Aorta (tissue), 5 donors: ENCODE measurements at regions not wholly inside any gene's neighbourhood (a gene's known extent, or its start where the extent isn't known, plus 50 kb on each side); places are given as distances from the start of the nearest gene placed in this dataset.

Source experiments
- ATAC-seq: fragments of 200-7000 bp; cut with Tn5 transposase; one replicate; pipeline ENCODE4 v1.9.1; 2022; ENCODE audit warnings: moderate library complexity; ENCODE audit not compliant: low FRiP score
- DNase-seq, 2 donors: peaks; one replicate each; pipeline ENCODE4 v3.0.0-alpha.2; 2020
- H3K27ac ChIP-seq, 2 donors: one replicate each; pipeline ENCODE4 v1.5.1; 2013; ENCODE audit warnings: low read length in 2 of 2, mild to moderate bottlenecking in 2 of 2, moderate library complexity in 2 of 2, control low read depth in 1 of 2, inconsistent platforms in 1 of 2, low read depth in 1 of 2
- H3K27me3 ChIP-seq, 2 donors: one replicate each; pipeline ENCODE4 v1.6.1; 2013; ENCODE audit warnings: control low read depth in 1 of 2, low read length in 1 of 2, mild to moderate bottlenecking in 1 of 2, moderate library complexity in 1 of 2; ENCODE audit not compliant: insufficient read depth in 2 of 2, control insufficient read depth in 1 of 2
- H3K36me3 ChIP-seq, 2 donors: one replicate each; pipeline ENCODE4 v1.6.1; 2013; ENCODE audit warnings: control low read depth in 1 of 2, low read length in 1 of 2, mild to moderate bottlenecking in 1 of 2; ENCODE audit not compliant: insufficient read depth in 2 of 2, control insufficient read depth in 1 of 2
- H3K4me1 ChIP-seq, 2 donors: one replicate each; pipeline ENCODE4 v1.6.1; 2013; ENCODE audit warnings: low read length in 2 of 2, control low read depth in 1 of 2, mild to moderate bottlenecking in 1 of 2, moderate library complexity in 1 of 2; ENCODE audit not compliant: insufficient read depth in 2 of 2, control insufficient read depth in 1 of 2
- H3K4me3 ChIP-seq, 2 donors: one replicate each; pipeline ENCODE4 v1.5.1; 2013; ENCODE audit warnings: low read length in 2 of 2, control low read depth in 1 of 2, mild to moderate bottlenecking in 1 of 2
- H3K9me3 ChIP-seq: one replicate; pipeline ENCODE4 v1.6.1; 2013; ENCODE audit warnings: mild to moderate bottlenecking, low read length; ENCODE audit not compliant: control insufficient read depth
- whole genome bisulfite sequencing, 2 donors: extraction: QIAGEN DNeasy Blood & Tissue Kit; methylation state at CpG; one replicate each; pipeline ENCODE4 v1.1.7; 2013; 5-methylcytosine and 5-hydroxymethylcytosine counted together
- intact Hi-C, 2 donors: fragments of 100-400 bp; cut with DNase I; formaldehyde crosslinking; loops; one replicate each; pipeline versions ENCODE4 v1.14.2 to v1.15.0; 2022
- donor health status: healthy with polysubstance abuse.
- donor health status: Bipolar disorder and iron deficiency.
- donor health status: DM: no; HTN: no; CAD: no.
- donor health status: DM: no; HTN: no; CAD: no.
- donor health status: DM: yes; HTN: yes; CAD: no.

- WGBS, 2 donors: 14 to 21% methylated on average over 18 to 26 of the region's 26 CpGs
- no peaks in the 10 kb centered on the region for H3K27me3 ChIP-seq
- DNase-seq: peak; percentile 67 to 82
- H3K36me3 ChIP-seq: no peaks in the 10 kb centered on the region
- H3K27ac ChIP-seq: peak overlapping the region; percentile 34 to 68
- intact Hi-C loops: loop anchor here (5.0 to 10.0 kb wide), 6 partner anchors 36 to 579 kb away; partner anchors contain the start of gene ZIC5 (in 1 of the 2)
- peak overlapping the region; percentile 5 to 42 for H3K4me3 ChIP-seq
- no peaks in the 10 kb centered on the region for H3K9me3 ChIP-seq
- no peaks in the 10 kb centered on the region for H3K4me1 ChIP-seq
- ATAC-seq: peak; percentile 81
Measured at GRCh38 chr13:99658261-99658991, 157.2 kb downstream of the TM9SF2 start.

DNA sequence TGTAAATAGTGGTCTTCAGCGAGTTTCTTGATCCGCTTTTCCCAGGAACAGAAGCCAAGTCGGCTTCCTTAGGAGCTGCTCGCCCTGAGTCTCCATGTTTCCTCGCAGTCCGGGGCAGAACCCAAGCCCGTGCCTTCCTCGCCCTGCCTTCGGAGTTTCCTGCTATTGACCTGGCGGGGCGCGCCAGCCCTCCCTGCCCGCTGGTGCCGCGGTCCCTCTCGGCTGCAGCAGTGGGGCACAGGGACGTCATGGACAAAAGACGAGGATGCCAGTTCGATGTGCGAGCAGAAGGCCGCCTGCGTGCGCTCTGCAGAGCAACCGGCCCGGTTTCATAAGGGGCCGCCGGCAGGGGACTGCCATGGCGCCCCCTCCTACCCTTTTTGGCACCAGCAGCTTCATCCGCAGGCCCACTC lies 156.6 kb downstream of the TM9SF2 start:
- 28 to 37% methylated on average over 29 of the region's 29 CpGs for WGBS, 2 donors
- Histone ChIP-seq H3K27ac (peak overlapping the region; percentile 34 to 68), H3K9me3 (no peaks in the 10 kb centered on the region), H3K4me1 (no peaks in the 10 kb centered on the region), H3K27me3 (no peaks in the 10 kb centered on the region), H3K36me3 (no peaks in the 10 kb centered on the region), H3K4me3 (peak overlapping the region; percentile 5 to 42)
- ATAC-seq (peak; percentile 57), DNase-seq (peak in 1 of 2 donors; percentile 53)
- intact Hi-C loops: loop anchor here (2.0 to 10.0 kb wide), 7 partner anchors 36 to 857 kb away; partner anchors contain the start of gene ZIC5 (in 1 of the 2)

DNA sequence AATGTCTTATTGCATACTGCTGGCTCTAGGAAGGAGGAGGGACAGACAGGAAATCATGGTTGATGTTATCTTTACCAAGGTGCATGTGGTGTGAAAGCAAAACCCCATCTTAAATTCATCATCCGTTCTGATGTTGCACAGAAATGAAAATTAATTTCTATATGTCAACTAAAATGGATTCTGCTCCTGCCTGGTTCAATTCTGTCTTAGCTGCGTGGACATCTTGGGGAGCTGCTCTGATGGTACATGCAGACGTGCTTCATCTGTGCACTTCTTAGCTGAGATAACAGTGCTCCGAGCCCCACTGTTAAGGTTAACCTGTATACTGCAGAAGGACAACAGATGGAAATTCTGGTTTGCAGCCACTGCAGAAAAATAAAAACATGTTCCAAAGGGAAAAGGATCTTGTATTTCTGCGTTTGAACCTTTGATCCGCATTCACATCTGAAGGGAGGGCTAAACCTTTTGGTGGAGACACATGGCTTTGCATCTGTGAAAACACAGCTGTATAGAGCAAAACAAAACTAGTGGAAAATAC lies 155.6 kb downstream of the TM9SF2 start:
- no peak for ATAC-seq
- no peaks in the 10 kb centered on the region for H3K4me1 ChIP-seq
- DNase-seq: no peak
- no peaks in the 10 kb centered on the region for H3K27me3 ChIP-seq
- H3K36me3 ChIP-seq: no peaks in the 10 kb centered on the region
- no peak overlapping the region for H3K4me3 ChIP-seq
- 84 to 86% methylated on average over 6 of the region's 6 CpGs for WGBS, 2 donors
- no peak overlapping the region for H3K27ac ChIP-seq
- no peaks in the 10 kb centered on the region for H3K9me3 ChIP-seq
- intact Hi-C loops: loop anchor here (2.0 to 10.0 kb wide), 7 partner anchors 35 to 858 kb away; partner anchors contain the start of gene ZIC5 (in 1 of the 2)

- intact Hi-C loops: loop anchor here (2.0 to 10.0 kb wide), 7 partner anchors 34 to 859 kb away; partner anchors contain the start of gene ZIC5 (in 1 of the 2)
- peak; percentile 77 to 83 for DNase-seq
- 11 to 13% methylated on average over 8 of the region's 8 CpGs for WGBS, 2 donors
- H3K4me1 ChIP-seq: no peaks in the 10 kb centered on the region
- no peaks in the 10 kb centered on the region for H3K36me3 ChIP-seq
- no peak overlapping the region for H3K27ac ChIP-seq
- ATAC-seq: peak; percentile 85
- no peaks in the 10 kb centered on the region for H3K9me3 ChIP-seq
- no peak overlapping the region for H3K4me3 ChIP-seq
- no peaks in the 10 kb centered on the region for H3K27me3 ChIP-seq
Measured at GRCh38 chr13:99656092-99656745, 154.9 kb downstream of the TM9SF2 start.

- Histone ChIP-seq H3K27ac (no peak overlapping the region), H3K27me3 (no peaks in the 10 kb centered on the region), H3K4me1 (no peaks in the 10 kb centered on the region), H3K9me3 (no peaks in the 10 kb centered on the region), H3K4me3 (no peak overlapping the region), H3K36me3 (no peaks in the 10 kb centered on the region)
- ATAC-seq: no peak
- intact Hi-C loops: loop anchor here (2.0 to 10.0 kb wide), 7 partner anchors 33 to 859 kb away; partner anchors contain the start of gene ZIC5 (in 1 of the 2)
- no peak for DNase-seq
- 77 to 80% methylated on average over 17 of the region's 17 CpGs for WGBS, 2 donors
Measured at GRCh38 chr13:99655351-99656091, 154.2 kb downstream of the TM9SF2 start.

DNA sequence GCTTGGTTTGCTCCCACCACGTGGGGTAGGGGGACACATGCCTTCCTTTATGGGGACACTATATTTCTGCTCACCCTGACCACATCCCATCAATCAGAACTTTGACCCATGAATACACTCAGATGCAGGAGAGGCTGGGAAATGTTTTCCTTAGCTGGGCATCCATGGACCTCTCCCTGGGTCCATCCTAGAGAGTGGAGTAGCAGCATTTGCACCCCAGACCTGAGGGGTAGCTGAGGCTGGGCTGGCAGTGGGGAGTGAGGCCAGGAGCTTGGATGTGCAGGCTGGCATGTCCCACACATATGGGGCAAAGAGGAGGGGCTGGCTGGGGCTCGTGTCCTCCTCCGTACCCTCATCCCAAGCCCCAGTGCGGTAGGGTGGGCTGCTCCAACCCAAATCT lies 152.8 kb downstream of the TM9SF2 start:
- 79 to 85% methylated on average over 4 of the region's 4 CpGs for WGBS, 2 donors
- DNase-seq: no peak

GRCh38 chr13:99653526-99653925 lies 152.3 kb downstream of the TM9SF2 start:
- DNase-seq (no peak), ATAC-seq (no peak)
- H3K4me1 ChIP-seq: no peaks in the 10 kb centered on the region
- H3K36me3 ChIP-seq: no peaks in the 10 kb centered on the region
- 58 to 64% methylated on average over 2 of the region's 2 CpGs for WGBS, 2 donors
- H3K27me3 ChIP-seq: no peaks in the 10 kb centered on the region
- H3K4me3 ChIP-seq: no peak overlapping the region
- no peaks in the 10 kb centered on the region for H3K9me3 ChIP-seq
- no peak overlapping the region for H3K27ac ChIP-seq
- intact Hi-C loops: loop anchor here in 1 of 2 donors (10.0 kb wide), 2 partner anchors 261 to 321 kb away; partner anchors contain the start of gene ZIC5

More for the DNA sequence above, 152.8 kb downstream of the TM9SF2 start:
- Histone ChIP-seq H3K4me1 (no peaks in the 10 kb centered on the region), H3K9me3 (no peaks in the 10 kb centered on the region), H3K4me3 (no peak overlapping the region), H3K27ac (no peak overlapping the region), H3K36me3 (no peaks in the 10 kb centered on the region), H3K27me3 (no peaks in the 10 kb centered on the region)
- no peak for ATAC-seq
- intact Hi-C loops: loop anchor here (2.0 to 10.0 kb wide), 3 partner anchors 261 to 861 kb away; partner anchors contain the start of gene ZIC5 (in 1 of the 2)

- no peak for ATAC-seq
Measured at GRCh38 chr13:99652901-99653300, 151.6 kb downstream of the TM9SF2 start.

More at GRCh38 chr13:99652901-99653300, 151.6 kb downstream of the TM9SF2 start:
- no peak for DNase-seq
- H3K27ac ChIP-seq: no peak overlapping the region
- 84 to 87% methylated on average over 3 of the region's 3 CpGs for WGBS, 2 donors
- no peaks in the 10 kb centered on the region for H3K9me3 ChIP-seq
- intact Hi-C loops: loop anchor here in 1 of 2 donors (10.0 kb wide), 2 partner anchors 262 to 322 kb away; partner anchors contain the start of gene ZIC5
- no peaks in the 10 kb centered on the region for H3K4me1 ChIP-seq
- no peaks in the 10 kb centered on the region for H3K27me3 ChIP-seq
- no peak overlapping the region for H3K4me3 ChIP-seq
- no peaks in the 10 kb centered on the region for H3K36me3 ChIP-seq
